TTC549 (cell line): ENCODE measurements at regions not wholly inside any gene's neighbourhood (a gene's known extent, or its start where the extent isn't known, plus 50 kb on each side); places are given as distances from the start of the nearest gene placed in this dataset.

Experiments
- FAIRE-seq: peaks from 2 replicates; lab custom pipeline; 2012; peaks lifted over from hg19 to GRCh38; lab: Jason Lieb, UNC

DNA sequence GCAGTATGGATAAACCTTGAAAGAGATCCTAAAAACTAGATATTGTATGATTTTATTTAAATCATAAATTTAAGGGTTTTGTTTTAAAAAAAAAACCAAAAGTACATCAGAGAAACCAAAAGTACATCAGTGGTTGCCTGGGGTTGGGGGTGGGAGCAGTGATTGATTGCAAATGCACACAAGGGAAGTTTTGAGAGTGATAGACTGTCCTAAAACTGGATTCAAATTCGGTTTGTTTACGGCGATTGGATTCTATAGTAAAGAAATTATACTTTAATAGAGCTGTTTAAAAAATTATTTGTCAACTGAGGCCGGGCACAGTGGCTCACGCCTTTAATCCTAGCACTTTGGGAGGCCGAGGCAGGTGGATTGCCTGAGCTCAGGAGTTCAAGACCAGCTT, 179.8 kb downstream of the METTL4 start:
- FAIRE-seq: no peak

DNA sequence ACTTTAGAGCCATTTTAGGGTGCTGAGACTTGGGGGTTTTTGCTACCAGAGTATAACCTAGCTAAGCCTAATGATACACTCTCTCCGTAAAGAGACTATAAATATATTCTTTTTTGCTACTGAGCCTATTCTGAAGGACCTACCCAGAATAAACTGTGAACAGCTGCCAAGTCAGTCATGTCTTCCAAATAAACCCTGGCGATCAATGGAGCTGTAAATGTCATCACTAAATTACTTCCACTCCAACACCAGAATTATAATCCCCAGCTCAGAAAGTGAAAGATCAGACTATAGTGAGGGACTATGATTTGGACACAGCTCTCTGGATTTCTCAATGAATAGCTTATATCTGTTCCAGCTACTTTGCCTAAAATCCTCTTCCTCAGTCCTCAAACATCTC, 178.9 kb downstream of the METTL4 start:
- FAIRE-seq: no peak

DNA sequence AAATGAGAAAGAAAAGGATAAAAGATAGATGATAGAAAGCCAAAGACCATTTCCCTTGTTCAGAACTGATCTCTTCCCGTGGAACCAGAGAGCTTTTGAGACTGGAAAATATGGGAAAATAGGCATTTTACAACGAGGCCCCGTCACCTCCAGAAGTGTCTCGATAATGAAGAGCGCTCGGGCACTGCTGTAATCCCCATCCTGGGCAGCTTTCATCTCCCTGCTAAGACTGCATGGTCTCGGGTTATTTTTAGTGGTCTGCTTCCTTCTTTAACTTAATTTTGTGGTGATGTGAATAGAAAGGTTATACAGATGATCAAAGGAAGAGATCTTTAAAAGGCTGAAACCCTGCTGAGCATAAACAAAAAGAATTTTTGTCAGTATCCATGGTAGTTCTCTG, 176.6 kb downstream of the METTL4 start:
- FAIRE-seq: no peak

DNA sequence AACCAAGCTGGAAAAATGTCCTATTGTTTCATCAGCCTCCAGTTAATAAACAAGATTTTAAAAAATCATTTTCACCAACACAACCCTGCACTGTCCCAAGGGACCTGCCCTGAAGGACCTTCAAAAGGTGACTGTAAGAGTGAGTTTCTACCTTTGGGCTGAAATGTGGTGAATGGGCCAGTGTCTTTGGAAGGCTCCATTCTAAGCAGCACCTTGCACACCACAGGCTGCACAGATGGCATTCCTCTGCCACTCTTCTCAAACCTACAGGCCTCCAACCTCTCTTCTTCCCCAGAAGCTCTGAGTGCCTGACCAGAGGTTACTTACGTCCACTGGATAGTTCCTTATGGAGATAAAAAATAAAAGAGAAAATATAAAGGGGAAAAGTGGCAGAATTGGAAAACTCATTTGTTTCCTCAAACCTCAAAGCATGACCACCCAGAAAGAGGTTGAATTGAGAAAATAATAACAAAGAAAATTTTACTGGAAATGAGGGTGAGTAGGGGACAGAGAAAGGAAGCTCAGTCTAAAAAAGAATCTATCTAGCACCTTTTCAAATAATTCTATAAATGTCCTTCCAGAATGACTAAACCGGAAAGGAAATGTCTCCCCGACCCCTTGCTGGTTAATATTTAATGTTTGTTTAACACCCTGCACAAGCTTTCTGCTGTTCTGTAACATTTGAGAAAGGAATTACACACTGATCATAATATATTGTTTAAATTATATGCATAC, 175.7 kb downstream of the METTL4 start:
- FAIRE-seq: no peak

DNA sequence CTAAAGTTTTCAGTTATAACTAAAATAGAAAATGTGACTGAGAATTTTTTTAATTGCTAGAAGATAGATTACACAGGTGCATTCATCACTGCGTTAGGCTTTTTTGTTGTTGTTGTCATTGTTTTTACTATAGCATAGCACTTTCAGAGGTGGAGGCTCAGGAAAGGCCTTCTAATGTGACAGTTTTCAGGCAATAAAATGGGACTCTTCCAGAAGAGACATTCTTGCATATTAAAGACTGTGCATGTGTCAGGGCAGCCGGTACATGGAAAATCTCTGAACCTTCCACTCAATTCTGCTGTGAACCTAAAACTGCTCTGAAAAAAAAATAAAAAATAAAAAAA, 175.2 kb downstream of the METTL4 start:
- FAIRE-seq: no peak

DNA sequence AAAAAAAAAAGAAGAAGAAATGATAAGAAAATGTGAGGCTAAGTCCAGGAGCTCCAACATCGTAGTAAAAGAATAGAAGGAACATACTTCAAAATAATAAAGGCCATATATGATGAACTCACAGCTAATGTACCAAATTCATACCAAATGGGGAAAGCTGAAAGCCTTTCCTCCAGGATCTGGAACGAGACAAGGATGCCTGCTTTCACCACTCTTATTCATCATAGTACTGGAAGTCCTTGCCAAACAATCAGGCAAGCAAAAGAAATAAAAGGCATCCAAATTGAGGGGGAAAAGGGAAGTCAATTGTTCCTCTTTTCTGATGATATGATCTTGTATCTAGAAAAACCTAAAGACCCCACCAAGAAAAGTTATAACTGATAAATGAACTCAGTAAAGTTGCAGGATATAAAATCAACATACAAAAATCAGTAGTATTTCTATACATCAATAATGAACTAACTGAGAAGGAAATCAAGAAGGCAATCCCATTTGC, 170.6 kb downstream of the METTL4 start:
- FAIRE-seq: no peak

DNA sequence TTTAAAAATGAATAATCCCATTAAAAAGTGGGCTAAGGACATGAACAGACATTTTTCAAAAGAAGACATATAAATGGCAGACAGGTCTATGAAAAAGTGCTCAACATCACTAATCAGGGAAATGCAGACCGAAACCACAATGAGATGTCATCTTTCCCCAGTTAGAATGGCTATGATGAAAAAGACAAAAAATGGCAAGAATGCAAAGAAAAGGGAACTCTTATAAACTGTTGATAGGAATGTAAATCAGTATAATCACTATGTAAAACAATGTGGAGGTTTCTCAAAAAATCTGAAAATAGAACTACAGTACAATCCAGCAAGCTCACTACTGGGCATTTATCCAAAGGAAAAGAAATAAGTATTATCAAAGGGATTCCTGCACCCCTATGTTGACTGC, 169.2 kb downstream of the METTL4 start:
- no peak for FAIRE-seq

DNA sequence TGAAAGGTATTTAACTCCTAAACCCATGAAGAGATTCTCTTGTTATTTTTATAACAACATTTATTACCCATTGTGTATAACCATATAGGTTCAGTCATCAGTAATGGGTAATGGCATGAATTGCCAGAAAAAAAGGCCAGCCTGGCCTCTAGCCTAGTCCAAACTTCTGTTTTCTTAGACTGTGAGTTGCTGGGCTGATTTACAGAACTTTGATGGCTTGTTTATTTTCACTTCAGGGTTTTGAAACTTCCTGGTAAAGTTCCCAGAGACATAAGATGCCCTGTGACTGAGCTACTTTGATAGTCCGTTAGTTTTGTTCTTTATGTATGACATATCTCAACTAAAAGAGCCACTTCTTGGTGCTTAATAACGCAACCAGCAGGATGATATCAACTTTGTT, 164.8 kb downstream of the METTL4 start:
- no peak for FAIRE-seq

DNA sequence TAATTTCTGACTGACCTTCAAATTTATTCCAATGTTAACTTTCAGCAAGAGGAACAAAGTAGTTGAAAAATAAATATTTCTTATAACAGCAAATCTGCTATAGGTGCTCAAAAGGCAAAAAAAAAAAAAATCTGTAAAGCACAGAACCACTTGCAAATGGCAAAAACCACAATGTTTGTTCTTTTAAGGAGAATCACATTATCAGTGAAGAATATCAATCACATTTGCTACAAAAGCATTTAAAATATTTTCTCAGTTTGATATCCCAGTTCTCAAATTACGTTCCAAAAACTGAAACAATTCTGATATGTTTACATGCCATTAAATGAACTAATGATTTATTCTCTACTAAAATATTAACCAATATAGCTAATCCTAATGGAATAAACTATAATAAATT, 163.3 kb downstream of the METTL4 start:
- no peak for FAIRE-seq

DNA sequence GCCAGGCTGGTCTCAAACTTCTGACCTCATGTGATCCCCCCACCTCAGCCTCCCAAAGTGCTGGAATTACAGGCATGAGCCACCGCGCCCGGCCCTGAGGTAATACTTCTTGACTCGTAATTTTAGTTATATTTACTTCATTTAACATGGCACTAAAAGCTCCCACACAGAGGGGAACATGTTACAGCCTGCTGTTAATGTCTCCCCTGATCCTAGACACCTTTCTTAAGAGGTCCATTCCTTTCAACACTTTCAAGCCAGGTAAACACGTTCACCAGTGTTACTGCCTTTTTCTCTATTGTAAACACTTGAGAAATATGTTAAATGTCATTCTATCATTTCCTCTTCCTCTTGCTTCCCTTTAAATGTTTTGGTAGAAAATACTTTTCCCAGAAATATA, 161.4 kb downstream of the METTL4 start:
- FAIRE-seq: no peak

DNA sequence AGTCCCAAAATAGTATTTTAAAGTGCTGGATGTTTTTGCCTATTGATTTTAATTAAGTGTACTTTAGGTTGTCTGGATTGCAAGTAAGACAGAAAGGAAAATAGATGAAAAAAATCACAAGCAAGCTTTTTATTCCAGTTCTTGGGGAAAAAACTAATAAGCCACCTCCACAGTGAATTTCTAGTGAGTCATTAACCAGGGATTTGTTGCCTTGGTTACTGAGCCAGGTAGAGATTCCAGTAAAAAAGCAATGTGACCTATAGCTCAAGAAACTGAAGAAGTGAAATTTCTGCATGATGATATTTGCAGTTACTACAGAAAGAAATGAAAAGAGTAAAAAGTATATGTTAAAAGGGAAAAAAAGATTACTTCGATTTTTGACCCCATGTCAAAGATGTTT, 160.6 kb downstream of the METTL4 start:
- FAIRE-seq: no peak

DNA sequence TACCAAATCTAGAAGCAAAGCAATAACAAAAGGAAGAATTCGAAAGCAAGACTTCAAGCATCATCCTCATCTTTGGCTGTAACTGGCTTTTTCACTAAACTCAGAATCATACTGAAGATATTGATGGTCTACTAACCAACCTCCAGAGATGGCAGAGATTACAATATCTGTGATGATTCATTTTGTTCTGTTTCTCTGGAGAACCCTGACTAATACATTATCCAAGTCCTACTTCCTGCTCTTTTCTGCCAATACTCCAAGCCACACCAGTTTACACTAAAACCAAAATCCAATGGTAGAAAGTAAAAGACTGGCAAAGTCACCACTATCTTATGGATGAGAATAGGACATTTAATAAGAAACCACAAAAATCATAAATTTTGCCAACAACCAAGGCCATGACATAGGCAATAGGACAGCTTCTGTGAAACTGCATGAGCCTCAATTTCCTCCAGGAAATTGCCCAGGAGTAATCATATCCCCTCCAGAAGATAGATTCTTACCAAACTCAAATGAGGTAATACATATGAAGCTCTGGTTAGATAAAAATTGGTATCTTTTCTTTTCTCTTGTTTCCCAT, 159.8 kb downstream of the METTL4 start:
- no peak for FAIRE-seq

DNA sequence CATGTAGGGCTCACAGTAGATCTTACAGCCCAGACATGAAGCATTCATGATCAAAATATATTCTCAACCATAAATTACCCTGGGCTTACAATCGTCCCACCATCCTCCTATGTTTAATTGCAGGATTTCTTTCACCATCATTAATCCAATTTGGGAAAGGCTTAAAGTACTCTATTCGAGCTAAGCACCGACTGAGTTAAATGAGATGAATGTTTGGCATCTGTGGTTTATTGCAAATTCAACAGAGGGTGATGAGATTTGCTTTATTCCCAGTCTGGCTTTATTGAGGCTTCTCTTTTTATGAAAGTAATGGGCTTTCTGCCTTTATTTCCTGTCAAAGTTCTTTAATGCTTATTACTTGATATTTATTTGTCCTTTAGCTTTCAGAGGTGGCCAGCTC, 159.0 kb downstream of the METTL4 start:
- no peak for FAIRE-seq

DNA sequence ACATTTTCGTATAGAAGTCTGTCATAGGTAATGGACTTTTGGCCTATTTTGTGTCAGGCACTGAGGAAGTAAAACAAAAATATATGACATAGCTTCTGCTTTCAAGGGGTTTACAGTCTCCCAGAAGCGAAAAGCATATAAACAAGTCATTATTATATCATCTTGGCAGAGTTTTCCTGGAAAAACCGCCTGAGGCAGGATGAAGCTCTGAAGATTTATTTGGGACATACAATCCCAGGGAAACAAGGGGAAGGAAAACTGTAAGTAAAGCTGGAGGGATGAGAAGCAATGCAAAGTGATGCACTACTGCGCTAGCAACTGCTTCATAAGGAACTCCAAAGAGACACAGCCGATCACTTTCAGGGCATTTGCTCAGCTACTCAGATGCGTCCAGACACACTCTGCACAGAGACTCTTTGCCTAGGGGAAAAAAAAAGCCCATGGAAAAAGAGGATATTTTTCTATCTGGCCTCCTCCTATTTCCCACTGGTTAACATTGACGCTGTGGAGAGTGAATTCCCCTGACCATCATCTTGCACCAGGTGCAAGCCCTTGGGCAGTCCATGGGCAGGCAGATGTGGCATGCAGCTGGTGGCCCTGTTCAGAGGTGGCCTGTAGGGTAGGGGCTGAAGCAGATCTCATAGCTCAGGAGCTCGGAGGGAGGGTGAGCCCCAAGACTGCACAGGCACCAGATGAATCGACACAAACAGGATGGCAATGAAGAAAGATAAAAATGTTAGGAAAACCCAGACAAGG, 158.1 kb downstream of the METTL4 start:
- no peak for FAIRE-seq

DNA sequence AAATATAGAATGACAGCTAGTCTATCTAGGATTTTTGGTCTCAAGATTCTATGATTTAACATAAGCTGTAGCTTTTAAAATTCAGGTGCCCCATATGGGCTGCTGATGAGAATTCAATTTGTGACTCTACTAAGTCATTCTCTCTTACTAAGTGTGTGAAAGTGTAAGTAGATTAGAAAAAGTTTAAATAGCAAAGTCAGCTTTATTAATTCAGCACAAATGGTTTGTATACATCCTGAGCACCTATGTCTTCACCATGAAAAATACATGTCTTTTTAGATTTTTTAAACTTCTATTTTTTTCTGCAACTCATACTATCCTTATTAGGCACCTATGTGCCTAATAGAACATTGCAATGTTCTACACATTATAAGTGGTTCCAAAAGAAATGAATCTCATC, 157.1 kb downstream of the METTL4 start:
- FAIRE-seq: no peak

DNA sequence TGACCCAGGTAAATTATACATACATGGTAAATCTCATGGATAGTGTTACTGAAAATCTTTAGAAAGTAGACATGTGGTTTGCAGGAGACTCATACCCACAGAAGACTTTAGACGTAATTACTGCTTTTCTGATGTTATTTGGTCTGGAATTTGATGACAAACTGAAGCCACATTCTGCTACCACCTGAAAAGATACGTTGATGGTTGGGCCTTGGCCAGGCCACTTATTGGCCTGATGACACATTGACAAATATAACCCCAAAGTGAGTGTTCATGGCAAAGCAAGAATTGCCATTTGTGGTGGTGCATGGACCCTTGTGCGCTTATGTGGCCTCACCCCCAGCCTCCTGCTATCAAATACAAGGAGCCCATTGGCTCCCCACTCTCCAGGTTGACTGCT, 155.6 kb downstream of the METTL4 start:
- FAIRE-seq: no peak

DNA sequence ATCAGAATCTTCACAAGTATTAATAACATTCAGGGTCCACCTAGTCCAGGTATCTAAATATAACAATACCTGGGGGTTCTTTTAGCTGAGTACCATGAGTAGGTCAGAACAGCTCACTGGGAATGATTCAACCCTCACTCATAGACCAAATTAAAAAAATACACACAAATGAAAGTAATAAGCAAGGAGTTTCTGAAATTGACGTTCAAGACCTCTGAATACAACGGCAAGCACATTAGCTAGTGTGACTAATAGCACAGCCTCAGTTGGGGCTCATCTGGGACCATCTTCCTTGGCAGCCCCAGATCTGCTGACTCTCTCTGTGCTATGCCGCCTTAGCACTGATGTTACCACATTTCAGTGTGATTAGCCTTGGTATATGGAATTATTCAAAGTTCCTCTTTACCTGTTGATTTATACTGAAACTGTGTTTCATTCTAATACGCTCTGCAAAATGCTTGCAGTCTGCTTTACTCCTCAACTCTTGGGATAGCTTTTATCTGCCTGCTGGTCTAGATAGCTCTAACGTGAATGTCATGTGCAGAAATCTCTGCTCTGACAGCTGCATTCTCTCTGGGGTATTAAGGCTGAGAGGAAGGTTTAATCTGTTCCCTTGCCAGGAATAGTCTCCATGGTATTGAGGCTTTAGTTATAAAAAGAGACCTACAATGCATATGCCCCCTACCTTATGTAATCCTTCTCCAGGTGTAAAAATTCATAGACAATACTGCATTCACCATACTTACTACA, 153.3 kb downstream of the METTL4 start:
- FAIRE-seq: no peak

DNA sequence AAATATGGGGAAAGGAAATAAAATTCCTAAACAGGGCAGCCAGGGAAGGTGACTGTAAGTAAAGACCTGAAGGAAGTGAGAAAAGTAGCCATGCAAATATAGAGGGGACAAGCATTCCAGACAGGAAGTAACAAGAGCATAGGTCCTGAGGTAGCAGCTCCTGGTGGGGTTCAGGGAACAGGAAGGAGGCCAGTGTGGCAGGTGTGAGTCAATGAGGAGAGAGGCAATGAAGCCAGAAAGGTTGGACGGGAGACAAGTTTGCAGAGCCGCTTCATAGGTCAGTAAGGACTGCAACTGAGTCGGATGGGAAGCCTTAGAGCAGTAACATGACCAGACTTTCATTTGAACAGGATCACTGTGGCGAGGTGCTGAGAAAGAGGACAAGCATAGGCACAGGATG, 150.9 kb downstream of the METTL4 start:
- no peak for FAIRE-seq

DNA sequence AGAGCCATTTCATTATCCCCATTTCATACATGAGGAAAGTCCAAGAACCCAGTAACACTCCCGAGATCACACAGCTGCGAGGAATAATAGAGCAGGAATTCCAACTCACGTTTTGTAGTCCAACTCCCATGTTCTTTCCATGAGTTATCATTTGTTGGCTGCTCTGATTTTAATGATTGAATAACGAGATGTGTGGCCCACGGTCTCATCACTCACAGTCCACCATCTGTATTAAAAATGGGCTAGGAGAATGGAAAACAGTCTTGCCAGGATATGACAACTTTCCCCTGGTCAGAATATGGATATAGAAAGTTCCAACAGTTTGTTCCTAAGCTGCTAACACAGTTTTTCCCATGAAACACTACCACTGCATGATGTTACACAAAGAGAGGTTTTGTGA, 147.5 kb downstream of the METTL4 start:
- no peak for FAIRE-seq

DNA sequence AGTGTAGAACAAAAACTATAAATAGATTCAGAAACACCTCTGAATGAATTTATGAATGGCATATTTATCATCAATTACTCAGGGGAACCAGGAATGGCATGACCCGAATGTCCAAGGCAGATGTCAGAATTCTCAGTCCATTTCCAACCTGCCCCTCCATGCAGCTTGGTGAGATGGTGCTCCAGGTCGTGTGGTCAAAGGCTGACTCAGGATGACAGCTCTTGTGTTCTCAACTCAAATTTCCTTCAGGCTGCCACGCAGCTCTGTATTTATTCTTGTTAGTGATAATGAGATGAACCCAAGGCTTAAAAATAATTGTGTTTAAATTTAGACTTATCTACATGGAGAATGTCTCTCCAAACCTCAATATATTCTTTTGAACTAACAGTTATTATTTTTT, 146.9 kb downstream of the METTL4 start:
- no peak for FAIRE-seq

DNA sequence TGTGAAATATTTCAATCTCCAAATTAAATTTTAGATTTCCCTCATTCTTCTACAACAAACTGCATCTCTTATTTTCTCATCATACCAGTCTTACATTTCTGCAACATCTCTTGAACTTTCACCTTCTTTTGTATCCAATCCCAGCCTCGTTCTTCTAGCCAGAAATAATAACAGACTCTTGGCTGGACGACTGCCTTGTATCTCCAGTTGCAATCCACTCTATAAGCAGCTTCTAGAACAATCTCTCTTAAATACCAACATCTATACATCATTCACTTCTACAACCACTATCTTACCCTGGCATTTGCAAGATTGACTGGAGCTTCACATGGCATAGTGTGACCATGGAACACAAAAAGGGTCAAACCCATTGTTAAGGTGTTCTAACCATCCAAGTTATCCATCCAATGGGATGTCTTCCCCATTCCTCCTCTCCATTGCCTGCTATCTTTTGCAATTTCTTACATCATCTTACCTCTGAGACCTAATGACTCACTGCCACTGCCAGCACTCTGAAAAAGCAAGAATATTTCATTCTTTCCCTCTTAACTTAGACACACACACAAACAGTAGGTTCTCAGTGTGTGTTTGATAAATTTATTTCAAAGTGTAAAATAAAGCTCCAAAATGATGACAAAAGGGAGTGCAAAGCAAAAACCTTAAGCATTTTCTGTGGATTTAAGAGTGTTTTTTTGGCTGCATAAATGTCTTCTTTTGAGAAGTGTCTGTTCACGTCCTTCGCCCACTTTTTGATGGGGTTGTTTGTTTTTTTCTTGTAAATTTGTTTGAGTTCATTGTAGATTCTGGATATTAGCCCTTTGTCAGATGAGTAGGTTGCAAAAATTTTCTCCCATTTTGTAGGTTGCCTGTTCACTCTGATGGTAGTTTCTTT, 145.6 kb downstream of the METTL4 start:
- FAIRE-seq: no peak

DNA sequence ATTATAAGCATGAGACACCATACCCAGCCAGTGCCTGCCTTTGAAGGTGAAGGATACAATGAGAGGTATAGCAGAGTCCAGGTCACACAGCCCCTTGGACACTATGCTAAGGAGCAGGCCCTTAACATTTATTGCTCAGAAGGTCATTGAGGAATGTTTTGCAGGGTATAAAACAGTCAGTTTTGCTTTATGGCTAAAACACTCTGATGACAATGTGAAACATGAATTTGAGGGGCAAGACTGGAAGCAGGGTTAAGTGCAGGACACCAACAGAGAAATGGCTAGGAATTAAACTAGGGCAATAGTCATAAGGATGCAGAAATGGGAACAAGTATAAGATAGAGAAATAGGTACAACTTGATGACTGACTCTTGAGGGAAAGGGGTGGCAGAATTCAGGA, 141.1 kb downstream of the METTL4 start:
- no peak for FAIRE-seq
